Posterior vena cava (tissue), 2 donors: ENCODE measurements at regions not wholly inside any gene's neighbourhood (a gene's known extent, or its start where the extent isn't known, plus 50 kb on each side); places are given as distances from the start of the nearest gene placed in this dataset.
"Not testable (repeated sequence)": the region's sequence is repeated elsewhere in the genome, so short reads cannot be mapped to it uniquely, and the experiment has no call there.

Source experiments
- DNase-seq: peaks from one replicate; pipeline ENCODE4 v3.0.0-alpha.2; 2020; ENCODE audit warnings: low spot score
- intact Hi-C, 2 donors: fragments of 100-400 bp; cut with DNase I; formaldehyde crosslinking; loops; one replicate each; pipeline versions ENCODE4 v1.14.1 to v1.14.2; 2022 to 2023
- donor health status: DM: yes; HTN: yes; CAD: no.
- donor health status: DM: yes; HTN: yes; CAD: no.

- intact Hi-C loops: no loop called here
- no peak for DNase-seq
Observed at GRCh38 chr4:164215113-164215741, 538.7 kb upstream of the SMIM31 start.

GRCh38 chr4:164221631-164222030 is 532.3 kb upstream of the SMIM31 start:
- intact Hi-C loops: no loop called here
- no peak for DNase-seq

- intact Hi-C loops: no loop called here
- DNase-seq: no peak
Observed at GRCh38 chr4:164224871-164225270, 529.1 kb upstream of the SMIM31 start.

DNA sequence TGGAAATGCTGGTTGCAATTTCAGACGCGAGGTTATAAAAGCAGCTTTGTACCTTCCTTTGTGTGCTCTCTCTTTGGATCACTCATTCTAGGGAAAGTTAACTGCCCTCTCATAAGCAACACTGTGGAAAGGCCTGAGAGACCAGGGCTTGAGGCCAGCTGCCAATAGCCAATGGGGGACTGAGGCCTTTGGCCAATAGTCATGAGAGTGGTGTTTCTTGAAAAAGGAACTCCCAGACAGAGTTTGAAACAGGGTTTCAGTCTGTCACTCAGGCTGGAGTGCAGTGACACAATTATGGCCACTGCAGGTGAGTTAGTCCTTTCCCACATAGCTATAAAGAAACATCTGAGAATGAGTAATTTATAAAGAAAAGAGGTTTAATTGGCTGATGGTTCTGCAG is 524.7 kb upstream of the SMIM31 start:
- intact Hi-C loops: no loop called here
- no peak for DNase-seq

DNA sequence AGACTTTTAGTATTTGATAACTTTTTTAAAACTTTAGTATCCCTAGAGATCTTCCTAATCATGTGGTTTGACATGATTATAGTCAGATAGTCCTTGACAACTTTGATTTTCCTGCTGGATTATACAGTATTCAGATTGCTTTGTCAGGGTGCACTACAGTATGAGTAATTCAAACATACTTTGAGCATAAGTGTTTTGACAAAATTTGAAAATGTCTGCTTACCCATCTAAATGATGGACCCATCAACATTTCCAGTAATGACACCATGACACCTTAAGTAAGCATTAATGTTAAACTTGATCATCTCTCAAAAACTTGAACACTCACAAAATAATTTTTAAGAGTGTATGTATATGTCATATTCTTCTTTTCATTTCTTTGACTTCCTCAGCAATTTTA is 514.5 kb upstream of the SMIM31 start:
- no peak for DNase-seq
- intact Hi-C loops: no loop called here

- intact Hi-C loops: no loop called here
- no peak for DNase-seq
Observed at GRCh38 chr4:164239976-164240375, 514.0 kb upstream of the SMIM31 start.

DNA sequence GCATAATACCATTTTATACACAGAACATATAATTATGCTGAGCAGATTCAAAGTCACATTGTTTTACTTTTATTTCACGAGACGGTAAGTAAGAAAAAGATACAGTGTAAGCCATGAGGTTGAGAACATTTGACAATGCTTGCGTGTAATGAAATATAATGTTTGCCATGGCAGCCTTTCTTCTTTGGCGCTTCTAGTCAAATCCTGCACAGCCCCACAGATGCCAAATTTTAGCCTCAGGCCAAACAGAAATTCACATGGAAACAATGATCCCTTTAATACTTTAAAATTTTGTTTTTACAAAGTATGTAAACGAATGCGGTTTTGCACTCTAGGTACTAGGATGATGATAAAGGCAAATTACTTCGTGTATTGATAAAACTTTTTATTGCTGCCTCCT is 502.7 kb upstream of the SMIM31 start:
- intact Hi-C loops: no loop called here

GRCh38 chr4:164252286-164252685 is 501.6 kb upstream of the SMIM31 start:
- intact Hi-C loops: no loop called here

More for the DNA sequence above, 502.7 kb upstream of the SMIM31 start:
- DNase-seq: no peak

DNA sequence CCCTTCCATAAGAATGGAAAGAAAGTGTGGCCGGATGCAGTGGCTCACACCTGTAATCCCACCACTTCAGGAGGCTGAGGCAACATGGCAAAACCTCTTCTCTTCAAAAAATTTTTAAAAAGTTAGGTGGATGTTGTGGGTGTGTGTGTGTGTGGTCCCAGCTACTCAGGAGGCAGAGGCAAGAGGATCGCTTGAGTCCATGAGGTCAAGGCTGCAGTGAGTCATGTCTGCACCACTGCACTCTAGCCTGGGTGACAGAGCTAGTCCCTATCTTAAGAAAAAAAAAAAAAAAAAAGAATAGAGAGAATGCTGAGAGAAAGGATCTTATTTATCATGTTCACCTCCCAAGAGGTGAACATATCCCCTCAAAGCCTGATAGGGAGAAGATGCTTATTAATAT is 492.1 kb upstream of the SMIM31 start:
- DNase-seq: no peak
- intact Hi-C loops: no loop called here

More at GRCh38 chr4:164252286-164252685, 501.6 kb upstream of the SMIM31 start:
- no peak for DNase-seq

- DNase-seq, intact Hi-C loops: not testable (repeated sequence)
Observed at GRCh38 chr4:164262508-164262907, 491.4 kb upstream of the SMIM31 start.

DNA sequence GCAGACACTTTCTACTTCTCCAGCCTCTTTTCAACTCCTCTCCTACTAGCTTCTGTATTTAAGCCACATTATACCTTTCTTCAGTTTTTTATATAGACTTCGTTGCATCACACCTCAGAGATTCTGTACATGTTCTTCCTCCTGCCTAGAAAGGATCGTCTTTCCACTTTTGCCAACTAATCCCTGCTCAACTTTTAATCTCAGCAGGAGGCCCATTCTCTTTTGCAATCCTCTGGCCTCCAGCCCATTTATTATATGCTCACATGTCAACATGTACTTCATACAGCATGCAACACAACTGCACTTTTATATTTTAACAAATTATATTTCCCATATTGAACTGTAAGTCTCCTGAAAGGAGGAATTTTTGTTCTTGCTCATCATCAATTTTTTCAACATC is 476.5 kb upstream of the SMIM31 start:
- intact Hi-C loops, DNase-seq: not testable (repeated sequence)

DNA sequence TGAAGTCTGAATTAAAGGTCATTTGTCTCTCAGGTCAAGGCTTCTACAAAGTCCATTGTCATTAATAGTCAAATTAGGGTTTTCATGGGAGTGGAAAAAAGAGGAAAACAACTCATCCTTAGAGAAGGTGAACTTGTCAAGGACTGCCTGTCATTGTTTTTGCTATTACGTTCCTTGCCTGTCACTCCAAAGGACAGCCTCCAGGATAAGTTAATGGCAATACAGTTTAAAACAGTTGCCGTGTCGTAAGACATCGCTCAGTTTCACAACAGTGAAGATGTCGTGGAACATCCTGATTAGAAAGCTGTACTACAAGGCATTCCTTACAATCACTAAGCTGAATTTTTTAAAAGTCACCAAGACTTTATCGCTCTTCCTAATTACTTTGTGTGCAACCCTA is 466.8 kb upstream of the SMIM31 start:
- intact Hi-C loops: no loop called here
- no peak for DNase-seq

DNA sequence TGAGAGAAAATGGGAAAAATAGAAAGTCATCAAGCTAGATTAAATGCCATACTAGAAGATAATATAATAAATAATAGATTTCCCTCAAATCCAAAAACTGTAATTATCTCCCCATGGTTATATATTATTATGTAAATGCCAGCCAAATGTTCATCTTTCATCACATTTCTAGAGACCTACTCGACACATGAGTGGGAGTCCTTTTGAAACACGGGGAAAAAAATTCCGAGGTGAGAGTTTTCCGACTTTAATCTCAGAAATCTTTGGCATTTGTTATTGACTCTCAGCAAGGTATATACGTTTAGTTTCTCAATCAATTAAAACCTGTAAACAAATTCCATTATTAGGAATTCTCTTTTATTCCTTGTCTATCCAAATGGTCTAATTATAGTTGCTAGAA is 465.4 kb upstream of the SMIM31 start:
- no peak for DNase-seq
- intact Hi-C loops: no loop called here

DNA sequence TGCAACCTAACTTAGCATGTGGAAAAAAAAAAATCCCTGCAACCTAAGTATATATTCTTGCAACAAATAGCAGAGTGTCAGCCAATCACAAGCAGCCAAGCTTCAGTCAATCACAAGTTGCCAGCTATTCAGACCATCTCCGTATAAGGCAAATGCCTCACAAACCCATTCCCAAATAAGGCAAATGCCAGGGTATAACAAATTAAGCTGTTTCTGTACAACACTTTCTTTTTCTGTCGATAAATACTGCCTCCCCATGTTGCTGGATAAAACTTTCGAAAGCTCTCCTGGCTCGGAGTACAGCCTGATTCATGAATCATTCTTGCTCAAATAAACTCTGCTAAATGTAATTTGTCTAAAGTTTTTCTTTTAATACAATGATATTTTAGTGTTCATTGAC is 460.7 kb upstream of the SMIM31 start:
- DNase-seq: no peak
- intact Hi-C loops: no loop called here

GRCh38 chr4:164293743-164294142 is 460.2 kb upstream of the SMIM31 start:
- no peak for DNase-seq
- intact Hi-C loops: no loop called here

- DNase-seq: no peak
- intact Hi-C loops: no loop called here
Observed at GRCh38 chr4:164301430-164301829, 452.5 kb upstream of the SMIM31 start.

GRCh38 chr4:164304101-164304639 is 449.8 kb upstream of the SMIM31 start:
- no peak for DNase-seq
- intact Hi-C loops: no loop called here

- intact Hi-C loops: no loop called here
- DNase-seq: no peak
Observed at GRCh38 chr4:164304861-164305260, 449.1 kb upstream of the SMIM31 start.

DNA sequence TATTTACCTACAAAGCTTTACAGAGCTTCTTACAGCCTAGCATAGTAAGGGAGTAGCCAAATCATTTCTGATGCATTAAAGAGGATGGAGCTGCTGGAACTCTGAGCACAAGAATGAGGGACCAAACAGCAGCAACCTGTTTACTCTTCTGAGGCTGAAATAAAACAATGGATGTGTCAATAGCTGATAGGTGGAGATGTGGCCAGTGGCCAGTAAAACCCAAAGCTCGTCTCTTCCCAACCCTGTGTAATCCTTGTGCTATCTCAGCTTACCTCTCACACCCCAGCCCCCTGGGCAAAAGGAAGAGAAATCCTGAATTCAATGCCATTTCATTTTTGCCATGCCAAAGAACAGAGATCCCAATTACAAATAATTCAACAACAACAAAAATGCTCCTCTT is 446.7 kb upstream of the SMIM31 start:
- DNase-seq: no peak
- intact Hi-C loops: no loop called here

DNA sequence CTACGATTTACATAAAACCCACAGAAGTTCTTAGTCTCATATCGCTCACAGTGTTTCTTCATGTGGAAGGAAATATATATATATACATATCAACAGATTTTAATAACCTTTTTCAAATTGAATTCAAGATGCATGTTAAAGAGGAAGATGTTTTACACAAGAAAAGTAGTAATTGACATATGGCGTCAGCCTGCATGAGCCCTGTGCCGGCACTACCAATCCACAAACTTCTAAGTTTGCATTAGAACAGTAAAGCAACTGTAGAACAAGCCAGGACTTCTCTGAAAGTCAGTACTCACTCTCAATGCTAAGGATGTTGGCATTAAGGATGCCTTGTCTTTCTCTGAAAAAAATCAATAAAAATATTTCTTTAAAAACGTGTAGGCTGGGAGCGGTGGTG is 441.3 kb upstream of the SMIM31 start:
- intact Hi-C loops: no loop called here
- no peak for DNase-seq

DNA sequence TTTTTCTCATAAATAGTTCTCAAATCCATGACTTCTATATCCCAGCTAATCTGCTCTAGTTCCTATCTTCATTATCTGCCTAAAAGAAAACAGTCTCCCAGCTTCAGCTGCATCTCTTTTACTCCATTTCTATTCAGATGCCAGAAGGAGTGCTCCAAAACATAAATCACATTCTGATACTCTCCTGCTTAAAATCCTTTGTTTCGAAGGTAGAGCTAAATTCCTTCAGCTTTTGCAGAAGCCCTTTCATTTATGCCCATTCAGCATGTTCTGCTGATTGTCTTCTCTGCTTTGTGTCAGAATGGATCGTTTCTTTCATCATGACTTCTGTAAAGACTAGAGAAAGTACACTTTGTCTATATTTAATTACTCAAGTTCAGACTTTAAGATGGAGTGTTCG is 440.1 kb upstream of the SMIM31 start:
- intact Hi-C loops: no loop called here
- DNase-seq: no peak

- DNase-seq: no peak
- intact Hi-C loops: no loop called here
Observed at GRCh38 chr4:164318350-164318749, 435.6 kb upstream of the SMIM31 start.
